Spinal cord (tissue), 9 donors: ENCODE measurements at regions not wholly inside any gene's neighbourhood (a gene's known extent, or its start where the extent isn't known, plus 50 kb on each side); places are given as distances from the start of the nearest gene placed in this dataset.
"Not testable (repeated sequence)": the region's sequence is repeated elsewhere in the genome, so short reads cannot be mapped to it uniquely, and the experiment has no call there.

Experiments
- DNase-seq, 6 donors: peaks; one replicate each; pipeline versions ENCODE4 v3.0.0 to v3.0.0-alpha.2; 2013 to 2015; ENCODE audit warnings: low spot score in 6 of 6, low read depth in 4 of 6
- H3K27ac ChIP-seq: one replicate; pipeline ENCODE4 v1.5.1; 2013; ENCODE audit warnings: low read depth, low read length, control low read depth
- H3K27me3 ChIP-seq: one replicate; pipeline ENCODE4 v1.6.1; 2013; ENCODE audit warnings: low read length; ENCODE audit not compliant: control insufficient read depth, insufficient read depth
- H3K36me3 ChIP-seq: one replicate; pipeline ENCODE4 v1.6.1; 2013; ENCODE audit warnings: low read length; ENCODE audit not compliant: control insufficient read depth, insufficient read depth
- H3K4me1 ChIP-seq: one replicate; pipeline ENCODE4 v1.6.1; 2013; ENCODE audit warnings: low read length; ENCODE audit not compliant: control insufficient read depth, insufficient read depth
- H3K4me3 ChIP-seq: one replicate; pipeline ENCODE4 v1.5.1; 2013; ENCODE audit warnings: low read depth, low read length, control low read depth
- H3K9me3 ChIP-seq: one replicate; pipeline ENCODE4 v1.6.1; 2013; ENCODE audit warnings: low read length; ENCODE audit not compliant: control insufficient read depth, insufficient read depth
- WGBS: methylation state at CpG from one replicate; pipeline ENCODE4 v1.1.5; 2013; ENCODE audit warnings: missing lambda C conversion rate; ENCODE audit not compliant: insufficient coverage; 5-methylcytosine and 5-hydroxymethylcytosine counted together
- donor health status: healthy.

- H3K9me3 ChIP-seq, H3K4me3 ChIP-seq, DNase-seq, H3K4me1 ChIP-seq, H3K36me3 ChIP-seq, H3K27ac ChIP-seq, H3K27me3 ChIP-seq: not testable (repeated sequence)
- 87% methylated on average over 5 of the region's 5 CpGs for WGBS
These were observed 64.7 kb upstream of the SLC7A14 start for GRCh38 chr3:170650557-170650956.

GRCh38 chr3:170644711-170645110, 58.8 kb upstream of the SLC7A14 start:
- H3K9me3 ChIP-seq: peaks cover 2% of the 10 kb centered on the region
- no peak for DNase-seq
- no peak overlapping the region for H3K4me3 ChIP-seq
- H3K36me3 ChIP-seq: no peaks in the 10 kb centered on the region
- 93% methylated on average over 1 of the region's 1 CpG for WGBS
- no peak overlapping the region for H3K27ac ChIP-seq
- H3K27me3 ChIP-seq: no peaks in the 10 kb centered on the region
- no peaks in the 10 kb centered on the region for H3K4me1 ChIP-seq

- H3K4me3 ChIP-seq: no peak overlapping the region
- H3K9me3 ChIP-seq: peaks cover 2% of the 10 kb centered on the region
- no peaks in the 10 kb centered on the region for H3K36me3 ChIP-seq
- no peaks in the 10 kb centered on the region for H3K27me3 ChIP-seq
- H3K4me1 ChIP-seq: no peaks in the 10 kb centered on the region
- 76% methylated on average over 3 of the region's 3 CpGs for whole genome bisulfite sequencing
- H3K27ac ChIP-seq: no peak overlapping the region
- no peak for DNase-seq
These were observed 58.0 kb upstream of the SLC7A14 start for GRCh38 chr3:170643831-170644230.

- Histone ChIP-seq H3K4me3 (no peak overlapping the region), H3K36me3 (no peaks in the 10 kb centered on the region), H3K9me3 (no peaks in the 10 kb centered on the region), H3K4me1 (no peaks in the 10 kb centered on the region), H3K27me3 (no peaks in the 10 kb centered on the region), H3K27ac (no peak overlapping the region)
- 75% methylated on average over 2 of the region's 3 CpGs for WGBS
- DNase-seq: no peak
These were observed 57.2 kb upstream of the SLC7A14 start for GRCh38 chr3:170642882-170643601.

GRCh38 chr3:170641510-170642236, 55.8 kb upstream of the SLC7A14 start:
- 83% methylated on average over 4 of the region's 5 CpGs for WGBS
- Histone ChIP-seq H3K4me3 (no peak overlapping the region), H3K27me3 (no peaks in the 10 kb centered on the region), H3K9me3 (no peaks in the 10 kb centered on the region), H3K36me3 (no peaks in the 10 kb centered on the region), H3K4me1 (peaks cover 2% of the 10 kb centered on the region), H3K27ac (no peak overlapping the region)
- DNase-seq: no peak

GRCh38 chr3:170640737-170641171, 54.9 kb upstream of the SLC7A14 start:
- Histone ChIP-seq H3K36me3 (no peaks in the 10 kb centered on the region), H3K27ac (no peak overlapping the region), H3K4me3 (no peak overlapping the region), H3K4me1 (peaks cover 7% of the 10 kb centered on the region), H3K27me3 (no peaks in the 10 kb centered on the region), H3K9me3 (no peaks in the 10 kb centered on the region)
- WGBS: 86% methylated on average over 1 of the region's 1 CpG
- DNase-seq: no peak

- H3K4me3 ChIP-seq: no peak overlapping the region
- DNase-seq: peak in 2 of 6 donors; percentile 66 to 83
- H3K27ac ChIP-seq: no peak overlapping the region
- H3K9me3 ChIP-seq: no peaks in the 10 kb centered on the region
- H3K4me1 ChIP-seq: peaks cover 7% of the 10 kb centered on the region
- no peaks in the 10 kb centered on the region for H3K27me3 ChIP-seq
- H3K36me3 ChIP-seq: no peaks in the 10 kb centered on the region
- WGBS: 81% methylated on average over 3 of the region's 4 CpGs
These were observed 53.1 kb upstream of the SLC7A14 start for GRCh38 chr3:170638988-170639387.

- H3K27me3 ChIP-seq: no peaks in the 10 kb centered on the region
- DNase-seq: no peak
- H3K36me3 ChIP-seq: no peaks in the 10 kb centered on the region
- H3K9me3 ChIP-seq: no peaks in the 10 kb centered on the region
- 68% methylated on average over 3 of the region's 3 CpGs for WGBS
- no peak overlapping the region for H3K4me3 ChIP-seq
- H3K27ac ChIP-seq: no peak overlapping the region
- peaks cover 10% of the 10 kb centered on the region for H3K4me1 ChIP-seq
These were observed 51.4 kb upstream of the SLC7A14 start for GRCh38 chr3:170637306-170637705.

- Histone ChIP-seq H3K27ac (no peak overlapping the region), H3K27me3 (no peaks in the 10 kb centered on the region), H3K4me3 (no peak overlapping the region), H3K9me3 (no peaks in the 10 kb centered on the region), H3K4me1 (peaks cover 10% of the 10 kb centered on the region), H3K36me3 (no peaks in the 10 kb centered on the region)
- 79% methylated on average over 3 of the region's 5 CpGs for WGBS
- peak in 1 of 6 donors; percentile 55 for DNase-seq
These were observed 50.6 kb upstream of the SLC7A14 start for GRCh38 chr3:170636400-170636973.
